Caco-2 (cell line): ENCODE measurements at regions not wholly inside any gene's neighbourhood (a gene's known extent, or its start where the extent isn't known, plus 50 kb on each side); places are given as distances from the start of the nearest gene placed in this dataset.

Source experiments
- BruUV-seq: library from RNA; stranded (reverse); fragments of 400-500 nt; replicated peaks from 2 replicates; lab custom pipeline; 2021; lab: Mats Ljungman, UMichigan
- CTCF ChIA-PET: fragments of 300-600 bp; sonication (Branson Sonifier 250); formaldehyde crosslinking; loops from one replicate; lab custom pipeline; 2022; ENCODE audit warnings: antibody characterized with exemption; lab: Charles Lee
- POLR2A ChIA-PET: fragments of 300-600 bp; sonication (Branson Sonifier 250); formaldehyde crosslinking; loops from one replicate; lab custom pipeline; 2022; ENCODE audit warnings: antibody characterized with exemption; lab: Charles Lee
- DNase-seq, 2 experiments: peaks; one replicate each; pipeline versions ENCODE4 v3.0.0 to v3.0.0-alpha.2; 2020 to 2022
- H3K27me3 ChIP-seq: replicated peaks from 2 replicates; pipeline ENCODE4 v1.6.0; 2011; ENCODE audit warnings: low read length; ENCODE audit not compliant: control insufficient read depth, insufficient read depth
- H3K36me3 ChIP-seq: 2 replicates; pipeline ENCODE4 v1.5.1; 2011; ENCODE audit warnings: low read length; ENCODE audit not compliant: control insufficient read depth, insufficient read depth
- H3K4me1 ChIP-seq: fragments of 250-450 bp; sonication (Bioruptor Pico); 2 replicates; pipeline ENCODE4 v1.5.1; 2020; ENCODE audit warnings: mild to moderate bottlenecking
- H3K4me3 ChIP-seq: 2 replicates; pipeline ENCODE4 v1.5.1; 2011; ENCODE audit warnings: low read depth, mild to moderate bottlenecking, control low read depth, low read length
- H3K9me3 ChIP-seq: fragments of 250-450 bp; sonication (Bioruptor Pico); 2 replicates; pipeline ENCODE4 v1.5.1; 2020; ENCODE audit warnings: mild to moderate bottlenecking, moderate library complexity
- H3K27ac Mint-ChIP-seq: one replicate; pipeline ENCODE4 v1.8.0; 2022; ENCODE audit warnings: mixed read lengths; ENCODE audit not compliant: unreplicated experiment
- H3K27me3 Mint-ChIP-seq: one replicate; pipeline ENCODE4 v1.8.0; 2022; ENCODE audit warnings: mixed read lengths; ENCODE audit not compliant: insufficient read depth, unreplicated experiment
- H3K36me3 Mint-ChIP-seq: one replicate; pipeline ENCODE4 v1.8.0; 2022; ENCODE audit warnings: mild to moderate bottlenecking, mixed read lengths; ENCODE audit not compliant: insufficient read depth, unreplicated experiment
- H3K4me1 Mint-ChIP-seq: one replicate; pipeline ENCODE4 v1.8.0; 2022; ENCODE audit warnings: low read depth, mixed read lengths; ENCODE audit not compliant: unreplicated experiment
- H3K4me3 Mint-ChIP-seq: one replicate; pipeline ENCODE4 v1.8.0; 2022; ENCODE audit warnings: mild to moderate bottlenecking, moderate library complexity, mixed read lengths; ENCODE audit not compliant: unreplicated experiment
- H3K9me3 Mint-ChIP-seq: one replicate; pipeline ENCODE4 v1.8.0; 2022; ENCODE audit warnings: mixed read lengths; ENCODE audit not compliant: unreplicated experiment
- CTCF ChIP-seq, 2 experiments: fragments of 200-600 bp in 1 of 2; IDR thresholded peaks; 1 replicate in 1 of 2; 2 replicates in 1 of 2; pipeline versions ENCODE4 v1.5.1 to v1.8.0; 2011 to 2022; ENCODE audit warnings: antibody characterized with exemption in 1 of 2, control low read depth in 1 of 2, inconsistent platforms in 1 of 2, low read depth in 1 of 2, low read length in 1 of 2, mild to moderate bottlenecking in 1 of 2, moderate library complexity in 1 of 2; ENCODE audit not compliant: insufficient read depth in 1 of 2, severe bottlenecking in 1 of 2, unreplicated experiment in 1 of 2
- intact Hi-C: fragments of 100-400 bp; cut with micrococcal nuclease; formaldehyde crosslinking; loops from one replicate; pipeline ENCODE4 v1.10.0; 2022; ENCODE audit not compliant: unreplicated experiment

- Mint-ChIP-seq H3K36me3 (no peaks in the 10 kb centered on the region), H3K9me3 (no peaks in the 10 kb centered on the region), H3K27me3 (no peaks in the 10 kb centered on the region), H3K27ac (no peak overlapping the region), H3K4me3 (no peak overlapping the region), H3K4me1 (peaks cover 7% of the 10 kb centered on the region)
- ChIA-PET CTCF (interaction anchor here (0.6 kb wide), 1 partner anchor 11 kb away, joined by 3 read pairs; no protein-coding TSS in a partner anchor), POLR2A (no interaction called here)
- DNase-seq, result no peak
- H3K4me1 ChIP-seq, result 0 out of 2 replicates have a peak, but pooled peaks cover 2% of the 10 kb centered on the region
- no peak overlapping the region for H3K4me3 ChIP-seq
- H3K27me3 ChIP-seq, result no peaks in the 10 kb centered on the region
- no peak for TF ChIP-seq CTCF (IDR thresholded peaks at IDR 0.05; ENCODE audit: insufficient read depth in 1 of 2, low read depth in 1 of 2, low read length in 1 of 2, severe bottlenecking in 1 of 2, unreplicated experiment in 1 of 2)
- intact Hi-C loops, result no loop called here
- no peaks in the 10 kb centered on the region for H3K36me3 ChIP-seq
- H3K9me3 ChIP-seq, result no peaks in the 10 kb centered on the region
- BruUV-seq, result no TSS peak
Observed at GRCh38 chr7:26066736-26067135, 85.3 kb upstream of the NFE2L3 start.

DNA sequence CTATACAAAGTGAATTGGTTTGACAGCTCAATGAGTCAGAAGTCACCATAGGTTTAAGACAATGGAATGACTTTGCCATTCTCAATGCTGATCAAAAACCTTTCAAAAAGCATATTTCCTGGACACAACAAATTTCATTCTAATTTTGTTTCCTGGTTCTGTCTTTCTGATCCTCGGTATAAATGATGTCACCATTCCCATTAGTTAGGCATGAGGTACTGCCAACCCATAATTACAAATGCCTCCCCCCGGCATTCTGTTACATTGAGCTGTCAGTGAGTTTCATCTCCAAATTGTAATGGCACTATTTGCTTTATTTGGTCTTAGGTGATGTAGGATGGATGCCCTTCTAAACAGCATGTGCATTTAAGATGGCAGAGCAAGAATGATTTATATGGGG is 81.7 kb upstream of the NFE2L3 start:
- no peaks in the 10 kb centered on the region for H3K27me3 Mint-ChIP-seq
- H3K27me3 ChIP-seq, result no peaks in the 10 kb centered on the region
- intact Hi-C loops, result no loop called here
- no peaks in the 10 kb centered on the region for H3K36me3 Mint-ChIP-seq
- no peaks in the 10 kb centered on the region for H3K36me3 ChIP-seq
- no TSS peak for BruUV-seq
- no peak overlapping the region for H3K4me3 Mint-ChIP-seq
- no peaks in the 10 kb centered on the region for H3K9me3 Mint-ChIP-seq
- no peak overlapping the region for H3K4me3 ChIP-seq
- H3K9me3 ChIP-seq, result no peaks in the 10 kb centered on the region
- no peak overlapping the region for H3K27ac Mint-ChIP-seq
- H3K4me1 ChIP-seq, result peaks cover 6% of the 10 kb centered on the region; the same call in 1 of the 2 replicates
- CTCF ChIA-PET, result no interaction called here
- DNase-seq, result no peak
- POLR2A ChIA-PET, result no interaction called here
- H3K4me1 Mint-ChIP-seq, result peaks cover 9% of the 10 kb centered on the region
- TF ChIP-seq CTCF (IDR thresholded peaks at IDR 0.05; ENCODE audit: insufficient read depth in 1 of 2, low read depth in 1 of 2, low read length in 1 of 2, severe bottlenecking in 1 of 2, unreplicated experiment in 1 of 2), result no peak

- ChIA-PET POLR2A (no interaction called here), CTCF (no interaction called here)
- intact Hi-C loops, result no loop called here
- Histone ChIP-seq H3K27me3 (no peaks in the 10 kb centered on the region), H3K36me3 (no peaks in the 10 kb centered on the region), H3K4me1 (peaks cover 6% of the 10 kb centered on the region; the same call in 1 of the 2 replicates), H3K9me3 (no peaks in the 10 kb centered on the region), H3K4me3 (no peak overlapping the region)
- Mint-ChIP-seq H3K36me3 (no peaks in the 10 kb centered on the region), H3K4me1 (peaks cover 9% of the 10 kb centered on the region), H3K27me3 (no peaks in the 10 kb centered on the region), H3K4me3 (no peak overlapping the region), H3K27ac (no peak overlapping the region), H3K9me3 (no peaks in the 10 kb centered on the region)
- no peak for TF ChIP-seq CTCF (IDR thresholded peaks at IDR 0.05; ENCODE audit: insufficient read depth in 1 of 2, low read depth in 1 of 2, low read length in 1 of 2, severe bottlenecking in 1 of 2, unreplicated experiment in 1 of 2)
- BruUV-seq, result no TSS peak
- DNase-seq, result no peak
Observed at GRCh38 chr7:26071622-26072456, 80.2 kb upstream of the NFE2L3 start.
